SU-DHL-6 (cell line): ENCODE measurements at regions not wholly inside any gene's neighbourhood (a gene's known extent, or its start where the extent isn't known, plus 50 kb on each side); places are given as distances from the start of the nearest gene placed in this dataset.
"Not testable (repeated sequence)": the region's sequence is repeated elsewhere in the genome, so short reads cannot be mapped to it uniquely, and the experiment has no call there.

Source experiments
- H2AFZ ChIP-seq: fragments of 200-600 bp; sonication (generic); 2 replicates; pipeline ENCODE4 v1.6.1; 2014; ENCODE audit warnings: low read depth, mild to moderate bottlenecking, moderate library complexity, mixed read lengths, antibody characterized with exemption, low read length; ENCODE audit not compliant: severe bottlenecking
- H3F3A ChIP-seq: fragments of 200-600 bp; shearing (Covaris generic); 2 replicates; pipeline ENCODE4 v1.6.0; 2016; ENCODE audit warnings: antibody characterized with exemption, mild to moderate bottlenecking; ENCODE audit not compliant: insufficient read depth
- H3K27ac ChIP-seq: fragments of 200-600 bp; sonication (generic); 2 replicates; pipeline ENCODE4 v1.5.1; 2016; ENCODE audit warnings: low read depth, mild to moderate bottlenecking, low read length, moderate library complexity, mixed read lengths
- H3K27me3 ChIP-seq: fragments of 200-600 bp; sonication (generic), shearing (Covaris generic); 2 replicates; pipeline ENCODE4 v1.6.0; 2014; ENCODE audit warnings: mild to moderate bottlenecking, low read length
- H3K36me3 ChIP-seq: fragments of 200-600 bp; sonication (generic); 2 replicates; pipeline ENCODE4 v1.6.1; 2014; ENCODE audit warnings: mild to moderate bottlenecking, low read length, mixed read lengths
- H3K4me2 ChIP-seq: fragments of 300-600, 200-600 bp; shearing (Covaris generic), sonication (generic); 2 replicates; pipeline ENCODE4 v1.6.0; 2014; ENCODE audit warnings: low read length, low read depth, mild to moderate bottlenecking; ENCODE audit not compliant: poor library complexity, severe bottlenecking
- H3K4me3 ChIP-seq: fragments of 200-600 bp; sonication (generic); 2 replicates; pipeline ENCODE4 v1.5.1; 2014; ENCODE audit warnings: antibody characterized with exemption, low read length, mild to moderate bottlenecking, mixed read lengths; ENCODE audit not compliant: insufficient read depth, poor library complexity, severe bottlenecking
- H3K79me2 ChIP-seq: fragments of 200-600 bp; sonication (generic); 2 replicates; pipeline ENCODE4 v1.6.1; 2014; ENCODE audit warnings: mild to moderate bottlenecking, low read length, moderate library complexity; ENCODE audit not compliant: insufficient read depth
- H3K9ac ChIP-seq: fragments of 200-600 bp; sonication (generic); 2 replicates; pipeline ENCODE4 v1.7.0; 2014; ENCODE audit warnings: mild to moderate bottlenecking, low read length
- H3K9me2 ChIP-seq: fragments of 200-600 bp; sonication (generic); replicated peaks from 2 replicates; pipeline ENCODE4 v1.6.1; 2014; ENCODE audit warnings: low read length; ENCODE audit not compliant: insufficient read depth
- H3K9me3 ChIP-seq: fragments of 200-600 bp; sonication (generic); 2 replicates; pipeline ENCODE4 v1.6.1; 2014; ENCODE audit warnings: low read length, mixed read lengths; ENCODE audit not compliant: insufficient read depth
- H4K20me1 ChIP-seq: fragments of 200-600 bp; sonication (generic); 2 replicates; pipeline ENCODE4 v1.6.1; 2014; ENCODE audit warnings: low read depth, mild to moderate bottlenecking, antibody characterized with exemption, low read length, moderate library complexity, mixed read lengths
- CTCF ChIP-seq: fragments of 200-600 bp; sonication (generic); IDR thresholded peaks from one replicate; pipeline ENCODE4 v1.5.1; 2017; ENCODE audit warnings: antibody characterized with exemption, mild to moderate bottlenecking, low read length, moderate library complexity; ENCODE audit not compliant: insufficient read depth, poor library complexity, severe bottlenecking
- EZH2phosphoT487 ChIP-seq: fragments of 200-600 bp; sonication (generic), shearing (Covaris generic); conservative IDR thresholded peaks from 2 replicates; pipeline ENCODE4 v1.6.1; 2018; ENCODE audit warnings: mild to moderate bottlenecking, antibody characterized with exemption, low read length, moderate library complexity, mixed read lengths

- no peaks in the 10 kb centered on the region for H3K36me3 ChIP-seq
- H3K9me3 ChIP-seq: no peaks in the 10 kb centered on the region
Measured at GRCh38 chr5:72641164-72641563, 134.0 kb upstream of the ZNF366 start.

GRCh38 chr5:72637058-72637457, 129.8 kb upstream of the ZNF366 start:
- Histone ChIP-seq H3K79me2 (no peaks in the 10 kb centered on the region), H2AFZ (no peak overlapping the region), H3K27me3 (no peaks in the 10 kb centered on the region), H3K9ac (no peak overlapping the region), H3K4me3 (no peak overlapping the region), H4K20me1 (no peaks in the 10 kb centered on the region), H3F3A (no peaks in the 10 kb centered on the region), H3K27ac (no peak overlapping the region), H3K4me2 (no peak overlapping the region), H3K36me3 (no peaks in the 10 kb centered on the region), H3K9me2 (no peaks in the 10 kb centered on the region), H3K9me3 (no peaks in the 10 kb centered on the region)
- TF ChIP-seq EZH2phosphoT487 (no peak), CTCF (no peak)

More at GRCh38 chr5:72641164-72641563, 134.0 kb upstream of the ZNF366 start:
- no peak for TF ChIP-seq EZH2phosphoT487
- no peak for TF ChIP-seq CTCF
- Histone ChIP-seq H2AFZ (no peak overlapping the region), H4K20me1 (no peaks in the 10 kb centered on the region), H3F3A (no peaks in the 10 kb centered on the region), H3K9ac (no peak overlapping the region), H3K27me3 (no peaks in the 10 kb centered on the region), H3K4me3 (no peak overlapping the region), H3K27ac (no peak overlapping the region), H3K79me2 (no peaks in the 10 kb centered on the region), H3K9me2 (no peaks in the 10 kb centered on the region), H3K4me2 (no peak overlapping the region)

- not testable (repeated sequence) for H3K27ac ChIP-seq, H3K9me2 ChIP-seq, H3K4me3 ChIP-seq, H3K27me3 ChIP-seq, H3K36me3 ChIP-seq, H3K4me2 ChIP-seq, H2AFZ ChIP-seq, H4K20me1 ChIP-seq, H3K9ac ChIP-seq, H3K9me3 ChIP-seq, H3K79me2 ChIP-seq, H3F3A ChIP-seq
Measured at GRCh38 chr5:72636565-72636964, 129.4 kb upstream of the ZNF366 start.

- H3K9me3 ChIP-seq: no peaks in the 10 kb centered on the region
- no peak overlapping the region for H2AFZ ChIP-seq
- H3K36me3 ChIP-seq: no peaks in the 10 kb centered on the region
- no peaks in the 10 kb centered on the region for H3K27me3 ChIP-seq
- H3K27ac ChIP-seq: no peak overlapping the region
- H3F3A ChIP-seq: no peaks in the 10 kb centered on the region
- no peak overlapping the region for H3K4me3 ChIP-seq
- no peaks in the 10 kb centered on the region for H3K79me2 ChIP-seq
- no peaks in the 10 kb centered on the region for H4K20me1 ChIP-seq
- no peak overlapping the region for H3K9ac ChIP-seq
- TF ChIP-seq CTCF (no peak), EZH2phosphoT487 (no peak)
- H3K9me2 ChIP-seq: no peaks in the 10 kb centered on the region
- no peak overlapping the region for H3K4me2 ChIP-seq
Measured at GRCh38 chr5:72634444-72634843, 127.2 kb upstream of the ZNF366 start.
